ENCODE measurements at regions not wholly inside any gene's neighbourhood (a gene's known extent, or its start where the extent isn't known, plus 50 kb on each side); places are given as distances from the start of the nearest gene placed in this dataset.
"Not testable (repeated sequence)": the region's sequence is repeated elsewhere in the genome, so short reads cannot be mapped to it uniquely, and the experiment has no call there.

- DNase-seq, result no peak
These were observed 109.1 kb upstream of the PEG3 start for GRCh38 chr19:56949626-56950025.

GRCh38 chr19:56951672-56952071, 111.1 kb upstream of the PEG3 start:
- no peak for DNase-seq

DNA sequence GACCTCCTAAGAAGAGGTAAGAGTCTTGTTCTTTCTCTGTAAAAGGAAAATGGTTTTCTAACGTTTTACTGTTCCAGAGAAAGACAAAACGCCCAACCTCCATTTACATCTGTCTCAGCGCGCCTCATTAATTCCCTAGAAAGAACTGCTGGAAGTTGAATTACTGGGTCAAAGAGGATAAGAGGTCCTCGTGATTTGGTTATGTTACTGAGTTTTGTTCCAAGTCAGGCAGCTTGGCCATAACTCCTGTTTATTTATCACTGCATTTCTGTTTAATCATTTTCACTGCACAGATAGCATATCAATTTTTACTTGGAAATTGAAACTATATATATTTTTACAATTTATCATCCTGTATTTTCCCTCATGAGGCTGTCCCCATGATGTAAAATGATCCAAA, 112.9 kb upstream of the PEG3 start:
- no peak for DNase-seq

DNA sequence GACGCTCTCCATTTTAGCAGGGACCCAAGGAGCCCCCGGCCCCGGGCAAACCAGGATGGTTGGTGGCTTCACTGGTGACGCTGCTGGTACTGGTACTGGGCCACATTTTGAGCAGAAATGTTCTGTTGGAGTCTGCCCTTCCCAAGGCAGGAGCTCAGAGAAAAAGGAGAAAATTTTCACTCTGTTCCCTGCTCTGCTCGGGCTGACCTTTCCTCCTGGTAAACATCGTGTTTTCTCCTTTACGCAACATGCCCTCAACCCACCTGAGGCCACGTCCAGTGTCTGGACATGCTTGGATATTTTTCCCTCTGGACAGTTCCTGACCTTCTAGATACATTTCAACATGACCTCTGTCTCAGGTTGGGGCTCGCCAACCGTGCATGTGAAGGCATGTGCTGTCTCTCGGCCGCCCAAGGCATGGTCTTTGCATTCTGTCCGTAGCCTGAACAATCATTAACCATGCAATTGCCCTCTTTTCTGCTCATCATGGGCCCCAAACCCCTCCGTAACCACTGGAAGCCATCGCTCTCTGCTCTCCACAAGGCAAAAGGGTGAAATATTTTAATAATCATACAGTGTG, 115.2 kb upstream of the PEG3 start:
- no peak for DNase-seq

DNA sequence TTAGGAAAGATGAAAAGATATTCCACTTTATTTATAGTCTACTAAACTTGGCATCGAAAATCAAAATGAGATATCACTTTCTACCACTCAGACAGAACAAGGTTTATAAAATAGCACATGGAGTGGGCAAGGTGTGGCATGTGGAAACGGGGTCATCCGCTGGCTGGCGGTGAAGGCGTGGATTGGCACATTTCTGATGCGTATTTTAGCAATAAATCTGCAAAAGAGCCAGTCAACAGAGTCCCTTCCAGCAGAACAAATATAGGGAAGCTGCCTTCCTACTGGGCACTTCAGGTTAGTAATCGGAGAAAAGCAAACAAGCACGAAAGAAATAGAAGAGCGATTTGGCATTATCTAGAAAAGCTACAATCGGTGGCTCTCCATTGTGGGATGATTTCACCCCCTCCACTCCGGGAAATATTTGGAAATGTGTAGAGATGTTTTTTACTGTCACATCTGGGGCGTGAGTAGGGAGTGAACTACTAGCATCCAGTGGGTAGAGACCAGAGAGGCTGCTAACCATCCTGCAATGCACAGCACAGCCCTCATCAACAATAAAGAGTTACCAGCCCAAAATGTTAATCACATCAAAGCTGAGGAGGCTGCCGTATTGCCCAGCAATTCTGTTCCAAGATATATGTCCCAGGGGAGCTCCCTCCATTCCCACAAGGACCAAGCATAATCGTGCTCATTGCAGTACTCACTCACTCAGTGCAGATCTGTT, 116.1 kb upstream of the PEG3 start:
- no peak for DNase-seq

DNA sequence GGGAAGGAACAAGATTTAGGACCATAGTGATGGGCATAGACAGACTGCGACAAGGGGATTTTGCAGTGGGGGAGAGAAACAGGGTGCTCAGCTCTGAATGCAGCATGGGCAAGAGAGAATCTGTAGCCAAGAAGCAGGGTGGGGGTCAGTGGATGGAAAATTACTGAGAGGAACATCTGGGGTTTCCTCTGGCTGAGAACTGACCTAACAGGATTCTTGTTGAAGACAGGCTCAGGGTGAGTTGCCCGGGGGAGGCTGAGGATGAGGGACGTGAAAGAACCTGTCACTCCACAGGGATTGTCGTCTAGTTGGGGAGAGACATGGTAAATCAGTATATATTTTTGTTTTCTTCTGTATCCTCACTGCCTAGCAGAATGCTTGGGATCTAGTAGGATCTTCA, 118.7 kb upstream of the PEG3 start:
- DNase-seq, result no peak

GRCh38 chr19:56960959-56961543, 120.5 kb upstream of the PEG3 start:
- DNase-seq, result no peak

DNA sequence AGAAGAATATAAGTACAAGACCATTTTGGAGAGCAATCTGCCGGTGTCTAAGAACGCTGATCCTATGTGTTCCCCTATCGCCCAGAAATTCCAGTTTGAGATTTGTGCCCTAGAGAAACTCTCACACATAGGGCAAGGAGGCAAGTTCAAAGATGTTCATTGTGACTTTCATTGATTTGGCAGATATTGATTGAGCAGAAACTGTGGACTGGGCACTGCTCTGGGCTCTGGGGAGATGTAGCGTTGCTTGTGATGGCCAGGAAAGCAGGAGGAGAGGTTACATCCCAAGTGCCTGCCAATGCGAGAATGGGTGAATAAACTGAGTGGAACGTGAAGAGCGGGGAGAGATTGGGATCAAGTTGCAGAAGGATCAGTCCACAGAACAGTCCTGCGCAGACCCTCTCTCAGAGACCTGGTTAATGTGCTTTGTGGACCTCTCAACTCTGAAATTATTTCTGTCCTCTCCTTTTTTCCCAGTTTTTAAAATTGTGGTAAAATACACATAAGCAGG, 123.9 kb upstream of the PEG3 start:
- DNase-seq, result no peak

DNA sequence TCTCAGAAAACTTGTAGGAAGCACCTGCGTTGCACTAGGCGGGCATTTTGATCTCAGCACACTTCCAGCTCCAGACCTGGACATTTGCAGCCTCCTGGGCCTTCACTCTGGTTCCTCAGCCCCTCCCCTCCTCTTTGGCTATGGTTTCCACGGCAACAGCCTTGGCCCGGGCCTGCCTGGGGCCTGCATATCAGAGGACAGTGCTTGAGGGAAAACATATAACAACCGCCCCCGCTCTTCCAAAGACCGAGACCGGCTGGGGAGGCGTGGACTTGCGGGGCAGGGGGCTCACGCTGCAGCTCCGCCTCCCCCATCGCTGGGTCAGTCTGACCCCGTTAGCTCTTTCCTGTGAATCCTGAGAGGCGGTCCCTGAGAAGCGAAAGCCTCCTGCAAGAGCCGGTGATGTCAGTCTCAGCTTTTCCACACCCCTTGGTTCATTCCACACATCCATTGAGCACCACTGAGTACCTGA, 125.7 kb upstream of the PEG3 start:
- no peak for DNase-seq

- DNase-seq, result no peak
These were observed 126.3 kb upstream of the PEG3 start for GRCh38 chr19:56966697-56967299.

DNA sequence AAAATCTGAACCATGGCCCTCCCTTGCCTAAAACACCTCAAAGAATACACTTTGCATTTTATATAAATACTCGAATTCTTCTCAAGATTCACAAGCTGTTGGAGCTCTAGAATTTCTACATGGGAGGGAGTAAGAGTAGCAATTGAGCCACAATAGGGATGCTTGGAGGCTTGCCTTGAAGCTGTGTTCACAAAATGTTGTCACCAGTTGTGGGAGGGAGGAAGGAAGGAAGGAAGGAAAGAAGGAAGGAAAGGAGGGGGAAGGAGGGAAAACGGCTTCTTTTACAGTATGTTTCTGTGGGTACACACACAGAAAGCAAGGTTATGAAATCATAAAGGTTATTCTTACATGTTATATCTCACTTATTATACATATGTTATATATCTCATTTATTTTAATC, 128.6 kb upstream of the PEG3 start:
- no peak for DNase-seq

GRCh38 chr19:56969759-56970178, 129.2 kb upstream of the PEG3 start:
- DNase-seq, result no peak

DNA sequence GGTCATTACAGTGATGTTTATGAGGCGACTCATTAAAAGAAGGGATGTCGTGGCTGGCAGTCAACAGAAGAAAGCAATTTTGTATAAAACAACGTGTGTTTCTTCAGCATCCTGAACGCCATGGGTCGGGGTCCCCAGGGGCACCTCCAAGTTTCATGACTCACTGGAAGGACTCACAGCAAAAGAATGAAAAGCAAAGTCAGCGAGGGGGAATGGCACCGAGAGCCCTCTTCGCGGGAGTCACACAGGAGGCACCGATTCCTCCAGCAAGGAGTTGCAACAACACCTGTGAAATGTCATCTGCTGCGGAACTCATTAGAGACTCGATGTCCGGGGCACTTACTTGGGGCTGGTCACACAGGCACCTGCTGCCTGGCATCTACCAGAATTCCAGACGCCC, 130.7 kb upstream of the PEG3 start:
- DNase-seq, result no peak

DNA sequence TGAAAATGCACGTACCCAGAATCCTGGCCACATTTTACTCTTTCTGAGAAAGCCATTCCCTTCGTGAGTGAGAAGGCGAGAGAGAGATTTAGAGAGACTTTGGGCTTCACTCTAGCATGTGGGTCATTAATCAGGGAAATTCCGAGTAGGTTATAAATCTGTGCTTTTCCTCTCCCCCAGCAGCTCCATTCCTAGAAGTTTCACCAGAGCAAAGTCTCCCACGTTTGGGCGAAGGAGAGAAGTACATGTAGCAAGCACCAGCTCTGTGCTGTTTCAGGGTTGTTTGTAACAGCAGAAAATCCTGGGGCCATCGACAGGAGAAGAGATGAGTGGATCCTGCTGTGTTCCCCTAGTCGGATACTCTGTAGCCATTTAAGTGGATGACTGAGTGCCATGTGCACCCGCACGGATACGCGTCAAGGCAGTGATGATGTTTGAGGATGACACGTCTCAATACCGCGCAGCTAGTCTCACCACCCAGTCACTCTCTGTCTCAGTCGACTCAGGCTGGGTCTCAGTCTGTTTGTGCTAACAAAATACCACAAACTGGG, 131.8 kb upstream of the PEG3 start:
- no peak for DNase-seq

GRCh38 chr19:56973713-56974555, 133.4 kb upstream of the PEG3 start:
- no peak for DNase-seq

- DNase-seq, result no peak
These were observed 134.2 kb upstream of the PEG3 start for GRCh38 chr19:56974556-56975207.

- no peak for DNase-seq
These were observed 135.8 kb upstream of the PEG3 start for GRCh38 chr19:56976300-56976699.

- no peak for DNase-seq
These were observed 136.7 kb upstream of the PEG3 start for GRCh38 chr19:56976995-56977906.

DNA sequence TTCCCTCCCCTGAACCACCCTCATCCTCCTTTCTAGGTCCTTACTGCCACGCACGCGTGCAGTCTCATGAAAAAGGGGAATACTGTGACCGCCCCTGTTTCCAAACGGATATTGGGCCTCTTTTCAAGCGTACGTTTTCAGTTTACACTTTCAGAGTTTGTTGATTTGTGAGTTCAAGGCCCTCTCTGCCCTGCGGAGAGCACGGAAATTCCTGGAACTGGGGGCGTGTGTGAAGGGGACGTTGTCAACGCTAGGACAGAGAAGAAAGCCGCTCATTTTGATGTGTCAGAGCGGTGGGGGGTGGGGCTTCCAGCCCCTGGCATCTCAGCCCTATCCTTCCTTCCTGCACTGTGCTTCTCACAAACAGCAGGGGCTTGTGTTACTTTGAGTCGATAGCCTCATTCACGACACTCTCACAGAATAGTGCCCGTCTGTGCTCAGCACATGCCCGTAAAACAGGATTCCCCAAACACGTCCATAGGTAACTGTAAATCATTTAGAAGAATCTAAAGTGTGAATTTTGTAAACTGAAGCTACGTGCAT, 137.6 kb upstream of the PEG3 start:
- DNase-seq, result no peak

GRCh38 chr19:56980326-56980725, 139.5 kb upstream of the USP29 start:
- not testable (repeated sequence) for DNase-seq

GRCh38 chr19:56980906-56981305, 138.9 kb upstream of the USP29 start:
- DNase-seq, result no peak
